ENCODE measurements at regions not wholly inside any gene's neighbourhood (a gene's known extent, or its start where the extent isn't known, plus 50 kb on each side); places are given as distances from the start of the nearest gene placed in this dataset.

DNA sequence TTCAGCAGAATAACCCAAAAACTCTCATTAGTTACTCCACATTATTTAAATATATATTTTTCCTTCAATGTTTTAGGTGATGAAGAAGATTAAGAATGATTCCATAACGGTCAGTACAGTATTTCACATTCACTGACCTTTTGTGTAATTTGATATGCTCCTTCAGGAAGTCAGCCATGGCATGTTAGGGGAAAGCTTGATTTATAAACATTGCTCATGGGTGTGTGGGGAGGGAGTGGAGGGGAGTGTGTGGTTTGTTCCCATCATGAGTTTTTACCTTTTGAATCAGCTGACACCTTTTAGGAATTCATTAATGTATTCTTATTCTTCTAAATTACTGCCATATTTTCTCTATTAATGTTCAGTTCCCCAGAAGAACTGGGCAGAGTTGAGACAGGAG is 240.2 kb downstream of the ATG4C start:
- TF ChIP-seq POLR2AphosphoS5 (IDR thresholded peaks at IDR 0.05; ENCODE audit: low read depth, low read length), result no peak
- TF ChIP-seq POLR2A (IDR thresholded peaks at IDR 0.05; ENCODE audit: low read depth, low read length), result no peak
- TF ChIP-seq TAF1 (IDR thresholded peaks at IDR 0.05; ENCODE audit: low read depth, low read length), result no peak
- TF ChIP-seq SPI1 (IDR thresholded peaks at IDR 0.05; ENCODE audit: low read depth, low read length), result no peak
- no peak for TF ChIP-seq POU2F2 (IDR thresholded peaks at IDR 0.05; ENCODE audit: low read depth, low read length)
- TF ChIP-seq PAX5 (IDR thresholded peaks at IDR 0.05; ENCODE audit: insufficient read depth, low read length, severe bottlenecking), result no peak

Data from GM12891 (cell line).